Karpas-422 (cell line): ENCODE measurements at regions not wholly inside any gene's neighbourhood (a gene's known extent, or its start where the extent isn't known, plus 50 kb on each side); places are given as distances from the start of the nearest gene placed in this dataset.

Source experiments
- DNase-seq: peaks from one replicate; pipeline ENCODE4 v3.0.0-alpha.2; 2015
- H2AFZ ChIP-seq: fragments of 200-600 bp; sonication (generic); 2 replicates; pipeline ENCODE4 v1.6.1; 2014; ENCODE audit warnings: antibody characterized with exemption, low read length, mixed read lengths
- H3K27ac ChIP-seq: fragments of 200-600 bp; sonication (generic); 2 replicates; pipeline ENCODE4 v1.5.1; 2014; ENCODE audit warnings: mild to moderate bottlenecking, low read length, moderate library complexity
- H3K27me3 ChIP-seq: fragments of 200-600 bp; sonication (generic); 2 replicates; pipeline ENCODE4 v1.6.1; 2014; ENCODE audit warnings: low read length, mixed read lengths
- H3K36me3 ChIP-seq: fragments of 200-600 bp; sonication (generic); 2 replicates; pipeline ENCODE4 v1.6.1; 2014; ENCODE audit warnings: low read length, mixed read lengths; ENCODE audit not compliant: insufficient read depth
- H3K4me1 ChIP-seq: fragments of 200-600 bp; sonication (generic); 2 replicates; pipeline ENCODE4 v1.6.1; 2014; ENCODE audit warnings: mild to moderate bottlenecking, low read length, mixed read lengths
- H3K4me2 ChIP-seq: fragments of 200-600 bp; sonication (generic); 2 replicates; pipeline ENCODE4 v1.6.1; 2014; ENCODE audit warnings: low read length, low read depth, mild to moderate bottlenecking; ENCODE audit not compliant: poor library complexity, severe bottlenecking
- H3K4me3 ChIP-seq: fragments of 200-600 bp; sonication (generic); 2 replicates; pipeline ENCODE4 v1.5.1; 2014; ENCODE audit warnings: mild to moderate bottlenecking, antibody characterized with exemption, low read length, mixed read lengths
- H3K79me2 ChIP-seq: fragments of 200-600 bp; sonication (generic); 2 replicates; pipeline ENCODE4 v1.6.1; 2014; ENCODE audit warnings: mild to moderate bottlenecking, low read length, mixed read lengths
- H3K9ac ChIP-seq: fragments of 200-600 bp; sonication (generic); 2 replicates; pipeline ENCODE4 v1.6.0; 2014; ENCODE audit warnings: low read length
- H3K9me2 ChIP-seq: fragments of 200-600 bp; sonication (generic), shearing (Covaris generic); replicated peaks from 2 replicates; pipeline ENCODE4 v1.6.0; 2014; ENCODE audit warnings: mild to moderate bottlenecking, low read length, moderate library complexity; ENCODE audit not compliant: insufficient read depth
- H3K9me3 ChIP-seq: fragments of 300-700, 200-600 bp; sonication (generic); 2 replicates; pipeline ENCODE4 v1.6.1; 2014; ENCODE audit warnings: low read length, mixed read lengths
- H4K20me1 ChIP-seq: fragments of 200-600 bp; sonication (generic); 2 replicates; pipeline ENCODE4 v1.6.1; 2014; ENCODE audit warnings: mild to moderate bottlenecking, antibody characterized with exemption, low read length, low read depth; ENCODE audit not compliant: insufficient read depth

DNA sequence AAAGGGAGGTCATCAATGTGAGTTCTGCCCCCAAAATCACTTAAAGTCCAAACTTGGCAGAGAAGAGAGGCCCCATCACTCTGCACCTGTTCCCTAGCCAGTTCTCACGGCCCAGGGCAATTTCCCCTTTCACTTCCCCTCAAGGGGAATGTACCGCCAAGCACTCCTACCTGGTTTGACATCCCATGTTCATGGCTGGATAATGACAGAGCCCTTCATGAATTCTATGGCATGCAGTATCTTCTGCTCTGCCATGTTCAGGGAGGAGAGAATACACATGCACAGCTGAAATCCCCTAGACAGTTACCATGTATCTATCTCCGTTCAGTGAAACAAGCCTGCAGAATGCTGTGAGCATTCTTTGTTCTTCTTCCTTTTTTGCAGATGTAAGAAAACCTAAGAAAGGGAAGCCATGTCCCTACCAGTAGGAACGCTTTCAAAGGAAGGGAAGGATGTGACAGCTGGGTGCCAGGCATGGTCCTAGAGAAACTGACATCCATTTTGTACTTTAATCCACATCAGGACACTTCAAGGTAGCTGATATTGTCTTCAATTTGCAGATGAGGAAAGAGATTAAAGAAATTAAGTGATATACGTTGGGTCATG, 79.8 kb upstream of the ARID1B start:
- no peaks in the 10 kb centered on the region for H3K27me3 ChIP-seq
- DNase-seq: peak; percentile 83
- H3K4me2 ChIP-seq: peak overlapping the region; percentile 70
- H3K4me3 ChIP-seq: peak overlapping the region; percentile 39
- H4K20me1 ChIP-seq: no peaks in the 10 kb centered on the region
- H3K9ac ChIP-seq: peak overlapping the region; percentile 47
- H3K9me3 ChIP-seq: no peaks in the 10 kb centered on the region
- H3K36me3 ChIP-seq: no peaks in the 10 kb centered on the region
- peak overlapping the region; percentile 91 for H3K27ac ChIP-seq
- H3K9me2 ChIP-seq: no peaks in the 10 kb centered on the region
- peak overlapping the region; percentile 16; the same call in 1 of the 2 replicates for H2AFZ ChIP-seq
- H3K79me2 ChIP-seq: no peaks in the 10 kb centered on the region
- peaks cover 43% of the 10 kb centered on the region for H3K4me1 ChIP-seq

DNA sequence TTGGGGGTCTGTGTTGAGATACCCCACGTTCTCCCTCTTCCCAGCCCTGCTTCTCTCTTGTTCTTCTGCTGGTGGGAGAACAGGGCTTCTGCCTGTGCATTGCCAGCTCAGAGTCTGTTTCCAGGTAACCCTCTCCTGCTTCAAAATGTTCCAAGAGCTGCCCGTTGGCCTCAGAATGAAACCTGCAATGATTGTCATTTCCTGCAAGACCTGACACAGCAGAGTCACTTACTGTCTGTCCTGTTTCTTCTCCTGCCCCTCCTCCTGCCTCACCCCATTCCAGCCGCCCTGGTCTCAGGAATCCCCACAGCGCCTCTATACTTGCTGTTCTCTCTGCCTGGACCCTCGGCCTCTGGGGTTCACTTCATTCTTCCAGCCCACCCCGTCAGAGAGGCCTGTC, 81.4 kb upstream of the ARID1B start:
- H3K27ac ChIP-seq: no peak overlapping the region
- H3K9me2 ChIP-seq: no peaks in the 10 kb centered on the region
- no peak overlapping the region for H3K4me3 ChIP-seq
- no peaks in the 10 kb centered on the region for H4K20me1 ChIP-seq
- no peaks in the 10 kb centered on the region for H3K79me2 ChIP-seq
- H3K36me3 ChIP-seq: no peaks in the 10 kb centered on the region
- H3K9me3 ChIP-seq: no peaks in the 10 kb centered on the region
- H3K27me3 ChIP-seq: no peaks in the 10 kb centered on the region
- no peak for DNase-seq
- no peak overlapping the region for H2AFZ ChIP-seq
- H3K9ac ChIP-seq: no peak overlapping the region
- H3K4me1 ChIP-seq: peaks cover 50% of the 10 kb centered on the region
- no peak overlapping the region for H3K4me2 ChIP-seq

DNA sequence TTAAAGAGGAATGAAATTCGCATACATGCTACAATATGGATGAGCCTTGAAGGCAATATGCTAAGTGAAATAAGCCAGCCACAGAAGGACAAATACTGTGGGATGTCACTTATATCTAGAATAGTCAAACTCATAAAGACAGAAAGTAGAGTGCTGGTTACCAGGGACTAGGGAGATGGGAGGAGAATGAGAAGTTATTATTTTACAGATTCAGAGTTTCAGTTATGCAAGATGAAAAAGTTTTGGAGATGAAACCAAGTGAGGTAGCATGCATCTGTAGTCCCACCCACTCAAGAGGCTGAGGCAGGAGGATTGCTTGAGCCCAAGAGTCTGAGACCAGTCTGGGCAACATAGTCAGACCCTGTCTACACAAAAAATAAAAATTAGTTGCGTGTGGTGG, 82.5 kb upstream of the ARID1B start:
- H3K27ac ChIP-seq: no peak overlapping the region
- no peak overlapping the region for H3K9ac ChIP-seq
- H3K4me1 ChIP-seq: peaks cover 51% of the 10 kb centered on the region
- no peaks in the 10 kb centered on the region for H3K27me3 ChIP-seq
- H4K20me1 ChIP-seq: no peaks in the 10 kb centered on the region
- no peaks in the 10 kb centered on the region for H3K79me2 ChIP-seq
- no peaks in the 10 kb centered on the region for H3K36me3 ChIP-seq
- H3K4me3 ChIP-seq: no peak overlapping the region
- DNase-seq: no peak
- no peaks in the 10 kb centered on the region for H3K9me2 ChIP-seq
- no peaks in the 10 kb centered on the region for H3K9me3 ChIP-seq
- H2AFZ ChIP-seq: no peak overlapping the region
- no peak overlapping the region for H3K4me2 ChIP-seq

DNA sequence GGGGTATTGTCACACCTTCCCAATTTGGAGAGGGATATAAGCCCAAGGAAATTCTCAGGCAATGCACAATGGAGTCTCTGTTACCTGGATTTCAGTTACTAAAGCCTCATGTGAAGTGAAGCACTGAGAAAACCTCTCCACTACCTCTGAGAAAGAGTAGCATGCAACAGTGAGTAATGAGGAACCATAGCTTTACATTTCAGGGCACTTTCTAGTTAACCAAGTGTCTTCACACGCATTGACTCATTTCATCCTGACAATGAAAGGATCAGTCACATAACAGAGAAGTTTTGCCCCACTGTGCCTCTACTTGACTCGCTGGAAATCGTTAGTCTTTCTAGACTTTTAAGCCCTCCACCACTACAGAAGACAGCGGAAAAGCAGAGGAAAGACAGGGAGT, 86.2 kb upstream of the ARID1B start:
- Histone ChIP-seq H3K4me2 (no peak overlapping the region), H3K4me3 (no peak overlapping the region), H3K9me3 (no peaks in the 10 kb centered on the region), H3K36me3 (no peaks in the 10 kb centered on the region), H4K20me1 (no peaks in the 10 kb centered on the region), H3K9me2 (no peaks in the 10 kb centered on the region), H3K79me2 (no peaks in the 10 kb centered on the region), H3K4me1 (peaks cover 34% of the 10 kb centered on the region), H3K27ac (no peak overlapping the region), H3K27me3 (no peaks in the 10 kb centered on the region), H2AFZ (no peak overlapping the region), H3K9ac (no peak overlapping the region)
- DNase-seq: peak; percentile 54

DNA sequence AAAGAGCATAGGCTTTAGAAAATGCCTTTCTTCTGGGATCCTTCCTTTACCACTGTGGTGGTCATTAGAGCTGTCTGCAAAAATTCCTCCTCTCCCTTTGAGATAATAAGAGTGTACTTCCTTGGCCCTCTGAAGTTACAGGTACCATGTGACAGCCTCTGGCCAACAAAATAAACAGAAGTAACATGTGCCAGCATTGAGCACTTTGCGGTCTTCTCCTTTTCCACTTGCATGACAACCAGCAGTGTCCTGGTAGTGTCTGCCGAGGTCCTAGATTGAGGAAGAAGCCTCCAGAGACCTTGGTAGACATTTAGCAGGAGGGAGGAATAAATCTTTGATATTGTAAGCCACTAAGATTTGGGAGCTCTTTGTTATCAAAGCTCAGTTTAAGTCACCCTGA, 87.5 kb upstream of the ARID1B start:
- Histone ChIP-seq H3K27ac (no peak overlapping the region), H3K27me3 (no peaks in the 10 kb centered on the region), H3K36me3 (no peaks in the 10 kb centered on the region), H3K4me1 (peaks cover 36% of the 10 kb centered on the region), H3K79me2 (no peaks in the 10 kb centered on the region), H3K4me3 (no peak overlapping the region), H2AFZ (no peak overlapping the region), H3K9ac (no peak overlapping the region), H3K9me2 (no peaks in the 10 kb centered on the region), H4K20me1 (no peaks in the 10 kb centered on the region), H3K9me3 (no peaks in the 10 kb centered on the region), H3K4me2 (no peak overlapping the region)
- no peak for DNase-seq

DNA sequence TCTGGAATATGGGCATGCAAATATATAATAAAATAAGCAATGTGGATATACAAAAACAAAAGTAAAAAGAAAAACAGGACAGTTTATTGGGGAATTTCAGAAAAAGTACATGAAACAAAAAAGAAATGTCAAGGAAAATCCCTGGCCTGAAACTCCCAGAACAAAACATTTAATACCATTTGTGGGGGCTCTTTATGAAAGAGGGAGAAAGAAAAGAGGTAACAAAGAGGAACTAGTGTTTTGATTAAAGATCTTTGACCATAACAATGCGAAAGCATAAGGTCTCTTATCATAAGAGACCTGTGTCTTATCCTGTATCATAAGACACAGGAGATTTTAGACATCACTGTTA, 88.6 kb upstream of the ARID1B start:
- peaks cover 36% of the 10 kb centered on the region for H3K4me1 ChIP-seq
- H3K36me3 ChIP-seq: no peaks in the 10 kb centered on the region
- H3K79me2 ChIP-seq: no peaks in the 10 kb centered on the region
- no peak overlapping the region for H3K4me2 ChIP-seq
- no peaks in the 10 kb centered on the region for H3K9me2 ChIP-seq
- no peak for DNase-seq
- H3K9ac ChIP-seq: no peak overlapping the region
- no peak overlapping the region for H3K27ac ChIP-seq
- H3K4me3 ChIP-seq: no peak overlapping the region
- no peaks in the 10 kb centered on the region for H3K9me3 ChIP-seq
- no peaks in the 10 kb centered on the region for H4K20me1 ChIP-seq
- H3K27me3 ChIP-seq: no peaks in the 10 kb centered on the region
- H2AFZ ChIP-seq: no peak overlapping the region

DNA sequence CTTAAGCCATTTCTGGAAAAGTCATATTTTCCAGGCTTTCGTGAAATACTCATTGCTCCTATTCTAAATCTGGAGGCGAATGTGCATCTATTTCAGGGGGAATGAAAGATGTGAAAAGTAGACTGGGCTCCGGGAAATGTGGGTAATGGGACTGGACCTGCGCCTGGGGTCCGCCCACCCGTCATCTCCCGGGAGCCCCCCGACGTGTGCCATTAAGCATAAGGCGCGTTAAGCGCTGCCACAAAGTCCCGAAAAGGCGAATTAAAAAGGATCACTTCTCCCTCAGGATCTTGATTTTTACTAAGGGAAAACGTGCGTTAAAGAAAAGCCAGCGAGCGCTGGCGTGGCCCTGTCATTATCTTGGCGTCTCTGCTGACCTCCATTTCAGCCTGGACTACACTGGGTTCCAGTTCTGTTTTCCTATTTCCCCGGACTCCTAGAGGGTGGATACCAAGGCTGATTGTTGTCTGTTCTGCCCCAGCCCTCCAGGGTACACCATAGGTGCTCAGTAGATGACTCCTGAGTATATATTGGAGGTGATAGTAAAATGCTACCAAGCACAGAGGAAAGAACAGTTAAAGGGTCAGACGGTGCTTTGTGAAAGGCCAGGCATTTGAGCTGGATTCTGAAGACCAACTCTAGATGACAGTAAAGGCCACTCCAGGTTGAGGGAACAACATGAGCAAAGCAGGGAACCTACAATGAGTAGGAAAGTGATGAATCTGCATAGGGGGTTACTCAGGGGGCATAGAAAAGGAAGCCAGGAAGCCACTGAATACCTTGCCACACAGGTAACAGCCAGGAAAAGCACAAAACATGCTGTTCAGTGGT, 89.2 kb upstream of the ARID1B start:
- Histone ChIP-seq H3K4me3 (peak overlapping the region; percentile 74), H3K9ac (peak overlapping the region; percentile 76), H3K9me3 (no peaks in the 10 kb centered on the region), H3K36me3 (no peaks in the 10 kb centered on the region), H3K27me3 (no peaks in the 10 kb centered on the region), H3K79me2 (no peaks in the 10 kb centered on the region), H3K4me1 (peaks cover 32% of the 10 kb centered on the region), H2AFZ (peak overlapping the region; percentile 86), H3K4me2 (peak overlapping the region; percentile 94), H3K9me2 (no peaks in the 10 kb centered on the region), H4K20me1 (no peaks in the 10 kb centered on the region), H3K27ac (no peak overlapping the region)
- no peak for DNase-seq

DNA sequence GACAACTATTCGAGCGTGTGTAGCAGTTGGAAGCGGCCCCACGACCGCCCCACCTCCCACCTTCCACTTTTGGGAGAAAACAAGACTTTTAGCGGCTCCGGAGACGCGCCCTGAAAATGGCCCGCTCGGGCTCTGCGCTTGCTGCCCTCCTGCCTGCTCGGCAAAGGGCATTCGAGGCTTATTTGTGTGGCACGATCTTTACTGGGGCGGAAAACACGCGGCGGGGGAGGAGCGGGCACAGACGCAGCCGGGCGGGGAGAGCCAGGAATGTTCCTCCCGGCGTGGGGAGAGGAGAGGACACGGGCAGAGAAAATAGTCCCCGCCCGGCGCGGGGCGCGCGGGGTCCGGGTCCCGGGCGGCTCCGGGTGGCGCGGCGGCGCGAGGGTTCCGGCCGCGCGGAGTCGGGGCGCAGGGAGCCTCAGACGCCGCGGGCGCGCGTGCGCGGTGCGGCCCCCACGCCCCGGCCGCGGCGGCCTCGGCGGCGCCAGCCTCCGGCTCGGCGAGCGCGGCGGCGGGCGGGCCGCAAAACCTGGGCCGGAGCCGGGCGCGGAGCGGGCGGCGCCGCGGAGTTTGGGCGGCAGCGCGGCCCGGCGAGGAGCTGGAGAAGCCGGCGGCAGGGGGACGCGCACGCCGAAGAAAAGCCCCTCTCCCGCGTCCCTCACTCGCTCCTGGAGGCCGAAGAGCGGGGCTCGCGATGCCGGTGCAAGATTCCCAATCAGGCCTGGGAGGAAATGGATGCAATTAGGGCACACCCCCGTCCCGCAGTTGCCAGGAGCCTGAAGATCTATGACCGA, 90.0 kb upstream of the ARID1B start:
- peak; percentile 91 for DNase-seq
- Histone ChIP-seq H3K9me2 (no peaks in the 10 kb centered on the region), H4K20me1 (no peaks in the 10 kb centered on the region), H3K9me3 (no peaks in the 10 kb centered on the region), H2AFZ (peak overlapping the region; percentile 97), H3K4me3 (peak overlapping the region; percentile 88), H3K4me2 (peak overlapping the region; percentile 94), H3K4me1 (peaks cover 32% of the 10 kb centered on the region), H3K9ac (peak overlapping the region; percentile 95), H3K27ac (peak overlapping the region; percentile 84), H3K36me3 (no peaks in the 10 kb centered on the region), H3K79me2 (no peaks in the 10 kb centered on the region), H3K27me3 (no peaks in the 10 kb centered on the region)
